Cardiac fibroblast (primary cell): ENCODE measurements at regions not wholly inside any gene's neighbourhood (a gene's known extent, or its start where the extent isn't known, plus 50 kb on each side); places are given as distances from the start of the nearest gene placed in this dataset.

Experiments
- DNase-seq, 2 donors: peaks; one replicate each; pipeline versions ENCODE4 v3.0.0 to v3.0.0-alpha.2; 2010; ENCODE audit warnings: low read depth in 2 of 2
- H3K4me3 ChIP-seq, 2 donors: replicated peaks in 1 of 2; 1 replicate in 1 of 2; 2 replicates in 1 of 2; pipeline ENCODE4 v1.5.1; 2011; ENCODE audit warnings: low read depth in 2 of 2, low read length in 2 of 2, mild to moderate bottlenecking in 2 of 2, moderate library complexity in 1 of 2
- TF ChIP-seq, protein P1 (sequence below): IDR thresholded peaks from one replicate; pipeline ENCODE4 v1.5.1; 2011; ENCODE audit warnings: low read depth, mild to moderate bottlenecking, low read length, inconsistent platforms

- TF ChIP-seq, protein P1, sequence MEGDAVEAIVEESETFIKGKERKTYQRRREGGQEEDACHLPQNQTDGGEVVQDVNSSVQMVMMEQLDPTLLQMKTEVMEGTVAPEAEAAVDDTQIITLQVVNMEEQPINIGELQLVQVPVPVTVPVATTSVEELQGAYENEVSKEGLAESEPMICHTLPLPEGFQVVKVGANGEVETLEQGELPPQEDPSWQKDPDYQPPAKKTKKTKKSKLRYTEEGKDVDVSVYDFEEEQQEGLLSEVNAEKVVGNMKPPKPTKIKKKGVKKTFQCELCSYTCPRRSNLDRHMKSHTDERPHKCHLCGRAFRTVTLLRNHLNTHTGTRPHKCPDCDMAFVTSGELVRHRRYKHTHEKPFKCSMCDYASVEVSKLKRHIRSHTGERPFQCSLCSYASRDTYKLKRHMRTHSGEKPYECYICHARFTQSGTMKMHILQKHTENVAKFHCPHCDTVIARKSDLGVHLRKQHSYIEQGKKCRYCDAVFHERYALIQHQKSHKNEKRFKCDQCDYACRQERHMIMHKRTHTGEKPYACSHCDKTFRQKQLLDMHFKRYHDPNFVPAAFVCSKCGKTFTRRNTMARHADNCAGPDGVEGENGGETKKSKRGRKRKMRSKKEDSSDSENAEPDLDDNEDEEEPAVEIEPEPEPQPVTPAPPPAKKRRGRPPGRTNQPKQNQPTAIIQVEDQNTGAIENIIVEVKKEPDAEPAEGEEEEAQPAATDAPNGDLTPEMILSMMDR, result no peak
- DNase-seq, result no peak
- no peak overlapping the region for H3K4me3 ChIP-seq
Measured at GRCh38 chr2:217419055-217419671, 559.3 kb upstream of the TNP1 start.

DNA sequence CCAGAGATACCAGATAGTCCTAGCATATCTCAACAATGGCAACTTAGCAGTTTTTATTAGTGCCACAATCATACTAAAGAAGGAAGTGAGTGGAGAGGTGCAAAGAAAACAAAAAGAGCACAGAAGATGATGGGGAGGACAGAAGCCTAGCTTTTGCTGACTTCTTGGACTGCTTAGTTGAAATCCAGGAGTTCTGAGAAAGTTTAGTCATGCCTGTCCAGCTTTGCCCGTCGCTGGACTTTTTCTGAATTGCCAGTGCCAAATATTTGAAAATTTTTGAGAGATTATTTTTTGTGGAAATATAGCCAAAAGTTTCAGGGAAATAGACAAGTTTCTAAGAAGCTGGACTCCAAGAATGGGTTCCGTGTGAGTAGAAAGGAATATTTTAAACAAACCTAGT, 558.7 kb upstream of the TNP1 start:
- TF ChIP-seq, protein P1, result no peak
- H3K4me3 ChIP-seq, result no peak overlapping the region
- no peak for DNase-seq

DNA sequence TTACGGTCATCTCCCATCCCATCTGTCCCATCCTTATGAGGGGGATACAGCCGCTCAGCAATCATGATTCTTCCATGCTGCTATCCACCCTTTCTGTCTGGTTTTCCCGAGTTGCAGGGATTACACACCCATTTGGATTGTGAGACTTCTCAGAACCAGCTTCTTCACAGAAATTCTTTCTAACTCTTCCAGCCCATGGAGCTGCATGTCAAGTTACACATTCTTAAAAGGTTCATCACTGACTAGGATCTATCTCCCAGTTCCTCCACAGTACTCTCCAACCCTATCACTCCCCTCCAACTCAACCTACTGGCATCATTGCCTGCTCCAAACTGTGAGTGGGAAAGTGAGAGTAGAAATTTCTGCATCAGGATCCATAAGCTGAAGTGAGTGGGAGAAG, 558.2 kb upstream of the TNP1 start:
- DNase-seq, result no peak
- TF ChIP-seq, protein P1, result no peak
- H3K4me3 ChIP-seq, result no peak overlapping the region

DNA sequence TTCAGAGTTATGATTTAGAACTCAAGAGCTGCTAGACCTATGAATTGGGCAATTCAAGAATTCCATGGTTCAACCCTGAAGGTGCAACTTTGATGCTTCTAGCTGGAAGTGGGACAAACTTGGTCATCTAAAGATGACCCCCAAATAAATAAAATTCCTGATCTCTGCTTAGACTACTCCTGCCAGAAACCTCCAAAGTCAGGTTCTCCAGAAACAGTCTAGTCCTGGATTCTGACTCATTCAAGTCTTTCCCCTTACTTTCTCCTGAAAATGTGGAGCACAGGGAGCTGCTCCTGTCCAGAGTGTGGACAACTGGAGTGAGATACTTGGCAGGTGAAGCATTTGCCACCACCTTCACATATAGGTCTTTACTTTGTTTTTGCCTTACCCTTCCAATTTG, 557.7 kb upstream of the TNP1 start:
- H3K4me3 ChIP-seq, result no peak overlapping the region
- no peak for DNase-seq
- TF ChIP-seq, protein P1, result no peak

DNA sequence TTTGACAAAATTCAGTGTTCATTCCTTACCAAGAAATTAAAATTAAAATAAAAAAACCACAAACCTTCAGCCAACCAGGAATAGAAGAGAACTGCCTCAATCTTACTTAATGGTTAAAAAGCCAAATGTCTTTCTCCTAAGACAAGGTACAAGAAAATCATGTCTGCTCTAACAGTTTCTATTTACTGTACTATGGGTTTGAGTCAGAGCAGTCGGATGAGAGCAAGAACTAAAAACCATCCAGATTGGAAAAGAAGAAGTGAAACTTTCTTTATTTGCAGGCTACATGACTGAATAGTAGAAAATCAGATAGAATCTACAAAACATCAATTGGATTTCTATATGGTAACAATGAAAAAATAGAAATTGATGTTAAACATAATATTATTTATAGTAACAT, 555.5 kb upstream of the TNP1 start:
- DNase-seq, result no peak
- no peak overlapping the region for H3K4me3 ChIP-seq
- TF ChIP-seq, protein P1, result no peak

DNA sequence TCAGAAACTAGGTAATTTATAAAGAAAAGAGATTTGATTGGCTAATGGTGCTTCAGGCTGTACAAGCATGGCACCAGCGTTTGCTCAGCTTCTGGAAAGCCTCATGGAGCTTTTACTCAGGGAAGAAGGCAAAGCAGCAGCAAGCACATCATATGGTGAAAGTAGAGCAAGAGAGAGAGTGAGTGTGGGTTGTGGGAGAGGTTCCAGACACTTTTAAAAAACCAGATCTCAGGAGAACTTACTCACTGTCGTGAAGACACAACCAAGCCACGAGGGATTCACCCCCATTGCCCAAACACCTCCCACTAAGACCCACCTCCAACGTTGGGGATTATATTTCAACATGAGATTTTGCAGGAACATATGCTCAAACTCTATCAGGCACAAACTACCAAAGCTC, 554.6 kb upstream of the TNP1 start:
- DNase-seq, result no peak
- no peak overlapping the region for H3K4me3 ChIP-seq
- TF ChIP-seq, protein P1, result no peak

- TF ChIP-seq, protein P1, result no peak
- H3K4me3 ChIP-seq, result no peak overlapping the region
- peak in 1 of 2 donors; percentile 82 for DNase-seq
Measured at GRCh38 chr2:217413193-217413592, 553.3 kb upstream of the TNP1 start.
